ENCODE measurements at regions not wholly inside any gene's neighbourhood (a gene's known extent, or its start where the extent isn't known, plus 50 kb on each side); places are given as distances from the start of the nearest gene placed in this dataset.

- TF ChIP-seq FOS (IDR thresholded peaks at IDR 0.05; ENCODE audit: borderline replicate concordance, insufficient read depth, low read length) (no peak), POLR2A (IDR thresholded peaks at IDR 0.05; ENCODE audit: low read depth, low read length) (no peak), MYC (IDR thresholded peaks at IDR 0.05; ENCODE audit: low read depth, low read length) (no peak), CTCF (IDR thresholded peaks at IDR 0.05; ENCODE audit: extremely low read depth in 1 of 2, insufficient read depth in 1 of 2, low read depth in 1 of 2, low read length in 2 of 2) (no peak), POLR2AphosphoS5 (IDR thresholded peaks at IDR 0.05; ENCODE audit: insufficient read depth, low read depth, low read length) (no peak)
- CTCF ChIA-PET = no interaction called here
- H3K4me3 ChIP-seq (replicated peaks in 1 of 3; ENCODE audit: insufficient read depth in 1 of 3, low read depth in 1 of 3, low read length in 3 of 3) = no peak overlapping the region
- H3K9ac ChIP-seq (replicated peaks; ENCODE audit: extremely low read depth, insufficient read depth, low read length) = no peak overlapping the region
- H2AFZ ChIP-seq (ENCODE audit: low read depth, low read length) = no peak overlapping the region
- no TSS peak for BruUV-seq (replicated peaks)
- no peaks in the 10 kb centered on the region for H3K4me1 ChIP-seq (ENCODE audit: control insufficient read depth, extremely low read depth, insufficient read depth, low read length)
- H4K20me1 ChIP-seq (replicated peaks; ENCODE audit: control insufficient read depth, extremely low read depth, insufficient read depth, low read length) = no peaks in the 10 kb centered on the region
- H3K79me2 ChIP-seq (ENCODE audit: control insufficient read depth, insufficient read depth, low read length) = no peaks in the 10 kb centered on the region
- H3K36me3 ChIP-seq (ENCODE audit: control insufficient read depth in 2 of 2, extremely low read depth in 1 of 2, insufficient read depth in 2 of 2, low read length in 2 of 2) = no peaks in the 10 kb centered on the region
- dilution Hi-C loops (cut with MboI; ENCODE audit: extremely low pct_ligation_motif_present, low sequenced_read_pairs) (no loop called here), intact Hi-C loops (cut with micrococcal nuclease) (no loop called here)
- no peaks in the 10 kb centered on the region for H3K27me3 ChIP-seq (ENCODE audit: control insufficient read depth in 2 of 2, insufficient read depth in 2 of 2, low read length in 2 of 2)
- FAIRE-seq = no peak
- POLR2A ChIA-PET = no interaction called here
- no peak overlapping the region for H3K27ac ChIP-seq (ENCODE audit: insufficient read depth, low read depth, low read length)
- DNase-seq (ENCODE audit: low read depth, low spot score) = no peak
- H3K9me1 ChIP-seq (replicated peaks; ENCODE audit: control insufficient read depth, extremely low read depth, insufficient read depth, low read length) = no peaks in the 10 kb centered on the region
- H3K9me3 ChIP-seq (replicated peaks; ENCODE audit: control insufficient read depth, insufficient read depth, low read length) = no peaks in the 10 kb centered on the region
- H3K4me2 ChIP-seq (ENCODE audit: insufficient read depth, low read length) = no peak overlapping the region
Measured at GRCh38 chrX:140172401-140172800, 207.1 kb upstream of the CXorf66 start.

- dilution Hi-C loops (cut with MboI; ENCODE audit: extremely low pct_ligation_motif_present, low sequenced_read_pairs) = no loop called here
- no peaks in the 10 kb centered on the region for H3K4me1 ChIP-seq (ENCODE audit: control insufficient read depth, extremely low read depth, insufficient read depth, low read length)
- ChIA-PET CTCF (no interaction called here), POLR2A (no interaction called here)
- TF ChIP-seq JUN (IDR thresholded peaks at IDR 0.05; ENCODE audit: borderline replicate concordance, insufficient read depth, insufficient read length, low read depth) (no peak), GATA2 (IDR thresholded peaks at IDR 0.05; ENCODE audit: insufficient read depth, insufficient read length, low read depth, low read length) (no peak), MYC (IDR thresholded peaks at IDR 0.05; ENCODE audit: low read depth, low read length) (no peak), CTCF (IDR thresholded peaks at IDR 0.05; ENCODE audit: extremely low read depth in 1 of 2, insufficient read depth in 1 of 2, low read depth in 1 of 2, low read length in 2 of 2) (no peak), FOS (IDR thresholded peaks at IDR 0.05; ENCODE audit: borderline replicate concordance, insufficient read depth, low read length) (no peak), POLR2A (IDR thresholded peaks at IDR 0.05; ENCODE audit: low read depth, low read length) (no peak)
- intact Hi-C loops (cut with micrococcal nuclease) = no loop called here
- H3K27ac ChIP-seq (ENCODE audit: insufficient read depth, low read depth, low read length) = no peak overlapping the region
- H3K4me2 ChIP-seq (ENCODE audit: insufficient read depth, low read length) = no peak overlapping the region
- FAIRE-seq = no peak
- no peaks in the 10 kb centered on the region for H3K27me3 ChIP-seq (ENCODE audit: control insufficient read depth in 2 of 2, insufficient read depth in 2 of 2, low read length in 2 of 2)
- no peak overlapping the region for H3K4me3 ChIP-seq (replicated peaks in 1 of 3; ENCODE audit: insufficient read depth in 1 of 3, low read depth in 1 of 3, low read length in 3 of 3)
- H3K9me1 ChIP-seq (replicated peaks; ENCODE audit: control insufficient read depth, extremely low read depth, insufficient read depth, low read length) = no peaks in the 10 kb centered on the region
- no peaks in the 10 kb centered on the region for H3K9me3 ChIP-seq (replicated peaks; ENCODE audit: control insufficient read depth, insufficient read depth, low read length)
- no peak for DNase-seq (ENCODE audit: low read depth, low spot score)
- H4K20me1 ChIP-seq (replicated peaks; ENCODE audit: control insufficient read depth, extremely low read depth, insufficient read depth, low read length) = no peaks in the 10 kb centered on the region
- no peak overlapping the region for H3K9ac ChIP-seq (replicated peaks; ENCODE audit: extremely low read depth, insufficient read depth, low read length)
- H3K79me2 ChIP-seq (ENCODE audit: control insufficient read depth, insufficient read depth, low read length) = no peaks in the 10 kb centered on the region
- BruUV-seq (replicated peaks) = no TSS peak
- H3K36me3 ChIP-seq (ENCODE audit: control insufficient read depth in 2 of 2, extremely low read depth in 1 of 2, insufficient read depth in 2 of 2, low read length in 2 of 2) = no peaks in the 10 kb centered on the region
- H2AFZ ChIP-seq (ENCODE audit: low read depth, low read length) = no peak overlapping the region
Measured at GRCh38 chrX:140167551-140167950, 202.2 kb upstream of the CXorf66 start.

All from endothelial cell of umbilical vein (primary cell).